OCI-LY1 (cell line): ENCODE measurements at regions not wholly inside any gene's neighbourhood (a gene's known extent, or its start where the extent isn't known, plus 50 kb on each side); places are given as distances from the start of the nearest gene placed in this dataset.

Experiments
- EZH2 ChIP-seq: fragments of 200-600 bp; sonication (generic), shearing (Covaris generic); IDR thresholded peaks from 2 replicates; pipeline ENCODE4 v1.8.0; 2017; ENCODE audit warnings: borderline replicate concordance, mixed run types, mild to moderate bottlenecking, antibody characterized with exemption, low read length, moderate library complexity, mixed read lengths
- TF ChIP-seq, protein P1 (sequence below): fragments of 200-600 bp; sonication (generic), shearing (Covaris generic); IDR thresholded peaks from 2 replicates; pipeline ENCODE4 v1.5.1; 2017; ENCODE audit warnings: mild to moderate bottlenecking, antibody characterized with exemption, low read length, moderate library complexity, mixed read lengths

DNA sequence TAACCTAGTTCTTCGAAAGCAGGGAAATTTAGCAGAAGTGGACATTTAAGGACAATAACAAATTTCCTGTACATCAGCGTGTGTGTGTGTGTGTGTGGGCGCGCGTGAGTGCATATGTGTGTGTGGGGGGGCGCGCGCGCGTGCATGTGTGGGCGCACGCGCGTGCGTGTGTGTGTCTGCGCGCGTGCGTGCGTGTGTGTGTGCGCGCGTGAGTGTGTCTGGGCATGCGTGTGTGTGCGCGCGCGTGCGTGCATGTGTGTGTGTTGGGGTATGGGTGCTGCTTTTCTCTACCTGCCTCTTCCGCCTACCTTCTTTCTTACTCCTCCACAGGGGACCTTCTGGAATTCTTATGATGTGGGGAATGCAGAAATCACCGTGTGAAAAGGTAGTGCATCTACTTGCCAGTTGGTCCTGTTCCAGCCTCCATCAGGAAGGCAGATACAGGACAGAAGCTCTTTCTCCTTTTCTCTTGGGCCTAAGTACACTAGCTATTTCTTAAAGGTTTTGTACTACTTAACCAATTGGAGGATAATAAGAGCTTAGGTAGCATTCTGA lies 165.4 kb upstream of the KCNK2 start:
- TF ChIP-seq, protein P1, sequence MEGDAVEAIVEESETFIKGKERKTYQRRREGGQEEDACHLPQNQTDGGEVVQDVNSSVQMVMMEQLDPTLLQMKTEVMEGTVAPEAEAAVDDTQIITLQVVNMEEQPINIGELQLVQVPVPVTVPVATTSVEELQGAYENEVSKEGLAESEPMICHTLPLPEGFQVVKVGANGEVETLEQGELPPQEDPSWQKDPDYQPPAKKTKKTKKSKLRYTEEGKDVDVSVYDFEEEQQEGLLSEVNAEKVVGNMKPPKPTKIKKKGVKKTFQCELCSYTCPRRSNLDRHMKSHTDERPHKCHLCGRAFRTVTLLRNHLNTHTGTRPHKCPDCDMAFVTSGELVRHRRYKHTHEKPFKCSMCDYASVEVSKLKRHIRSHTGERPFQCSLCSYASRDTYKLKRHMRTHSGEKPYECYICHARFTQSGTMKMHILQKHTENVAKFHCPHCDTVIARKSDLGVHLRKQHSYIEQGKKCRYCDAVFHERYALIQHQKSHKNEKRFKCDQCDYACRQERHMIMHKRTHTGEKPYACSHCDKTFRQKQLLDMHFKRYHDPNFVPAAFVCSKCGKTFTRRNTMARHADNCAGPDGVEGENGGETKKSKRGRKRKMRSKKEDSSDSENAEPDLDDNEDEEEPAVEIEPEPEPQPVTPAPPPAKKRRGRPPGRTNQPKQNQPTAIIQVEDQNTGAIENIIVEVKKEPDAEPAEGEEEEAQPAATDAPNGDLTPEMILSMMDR, result no peak
- TF ChIP-seq EZH2, result no peak
